GM06990 (cell line): ENCODE measurements at regions not wholly inside any gene's neighbourhood (a gene's known extent, or its start where the extent isn't known, plus 50 kb on each side); places are given as distances from the start of the nearest gene placed in this dataset.

Source experiments
- DNase-seq: peaks from one replicate; pipeline ENCODE4 v3.0.0-alpha.2; 2011; ENCODE audit not compliant: insufficient read length; ENCODE audit errors: extremely low read depth
- H3K27me3 ChIP-seq: replicated peaks from 2 replicates; pipeline ENCODE4 v1.6.0; 2011; ENCODE audit warnings: low read length; ENCODE audit not compliant: control insufficient read depth, insufficient read depth
- H3K36me3 ChIP-seq: 2 replicates; pipeline ENCODE4 v1.5.1; 2011; ENCODE audit warnings: low read length; ENCODE audit not compliant: control insufficient read depth, insufficient read depth
- H3K4me3 ChIP-seq: replicated peaks from 2 replicates; pipeline ENCODE4 v1.5.1; 2011; ENCODE audit warnings: low read depth, mild to moderate bottlenecking, control low read depth, low read length
- CTCF ChIP-seq: IDR thresholded peaks from 2 replicates; pipeline ENCODE4 v1.5.1; 2011; ENCODE audit warnings: low read length, control low read depth, mild to moderate bottlenecking, inconsistent platforms; ENCODE audit not compliant: insufficient read depth, poor library complexity, severe bottlenecking

GRCh38 chr5:173745123-173745522 is 128.7 kb upstream of the BOD1 start:
- H3K4me3 ChIP-seq = no peak overlapping the region
- H3K36me3 ChIP-seq = no peaks in the 10 kb centered on the region
- DNase-seq = peak; percentile 72
- no peaks in the 10 kb centered on the region for H3K27me3 ChIP-seq
- TF ChIP-seq CTCF = no peak

- no peak for DNase-seq
- Histone ChIP-seq H3K36me3 (no peaks in the 10 kb centered on the region), H3K4me3 (no peak overlapping the region), H3K27me3 (no peaks in the 10 kb centered on the region)
- no peak for TF ChIP-seq CTCF
Measured at GRCh38 chr5:173745557-173745956, 129.1 kb upstream of the BOD1 start.

- H3K4me3 ChIP-seq = no peak overlapping the region
- H3K36me3 ChIP-seq = no peaks in the 10 kb centered on the region
- TF ChIP-seq CTCF = no peak
- DNase-seq = no peak
- H3K27me3 ChIP-seq = no peaks in the 10 kb centered on the region
Measured at GRCh38 chr5:173746047-173746646, 129.7 kb upstream of the BOD1 start.

- H3K27me3 ChIP-seq = no peaks in the 10 kb centered on the region
- no peak for TF ChIP-seq CTCF
- H3K36me3 ChIP-seq = no peaks in the 10 kb centered on the region
- DNase-seq = no peak
- H3K4me3 ChIP-seq = no peak overlapping the region
Measured at GRCh38 chr5:173747876-173748275, 131.4 kb upstream of the BOD1 start.

- Histone ChIP-seq H3K27me3 (no peaks in the 10 kb centered on the region), H3K36me3 (no peaks in the 10 kb centered on the region)
- TF ChIP-seq CTCF = no peak
Measured at GRCh38 chr5:173750538-173751265, 134.3 kb upstream of the BOD1 start.

More at GRCh38 chr5:173750538-173751265, 134.3 kb upstream of the BOD1 start:
- DNase-seq = no peak
- no peak overlapping the region for H3K4me3 ChIP-seq
